ENCODE measurements at regions not wholly inside any gene's neighbourhood (a gene's known extent, or its start where the extent isn't known, plus 50 kb on each side); places are given as distances from the start of the nearest gene placed in this dataset.
"Not testable (repeated sequence)": the region's sequence is repeated elsewhere in the genome, so short reads cannot be mapped to it uniquely, and the experiment has no call there.

DNA sequence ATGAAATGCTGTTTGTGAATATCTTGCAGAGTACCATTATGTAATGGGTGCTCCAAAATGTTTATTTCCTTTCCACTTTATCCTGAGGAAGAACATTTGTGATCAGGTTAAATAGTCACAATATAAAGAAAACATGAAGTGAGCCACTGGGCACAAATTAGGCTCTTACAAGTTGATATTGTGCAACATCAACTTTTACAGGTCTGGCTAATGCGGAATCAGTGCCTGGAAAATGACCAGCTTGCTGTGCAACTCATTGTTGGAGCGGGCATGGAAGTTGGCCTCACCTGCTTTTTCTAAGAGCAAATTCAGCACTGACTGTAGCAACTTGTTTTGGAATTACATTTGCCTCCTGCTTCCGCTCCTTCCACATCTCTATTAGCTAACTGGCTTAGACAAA, 216.9 kb upstream of the PLPPR1 start:
- DNase-seq (ENCODE audit: low spot score): no peak

DNA sequence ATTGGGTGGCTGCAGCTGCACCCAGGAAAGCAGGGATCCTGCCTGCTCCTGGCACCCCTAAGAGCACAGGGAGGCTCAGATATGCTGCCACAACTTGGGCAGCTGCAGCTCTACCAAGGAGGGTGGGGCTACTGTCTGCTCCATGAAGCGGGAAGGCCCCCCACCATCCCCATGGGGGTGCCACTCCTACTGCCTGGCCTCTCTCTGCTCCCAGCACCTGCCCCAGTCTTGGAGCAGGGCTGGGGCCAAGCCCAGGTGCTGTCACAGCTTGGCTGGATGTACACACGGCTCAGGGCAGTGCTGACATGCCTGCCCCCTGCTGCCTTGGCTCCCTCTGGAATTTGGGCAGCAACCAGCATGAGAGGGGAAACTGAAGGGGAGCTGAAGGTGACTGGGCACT, 214.7 kb upstream of the PLPPR1 start:
- DNase-seq (ENCODE audit: low spot score): no peak

DNA sequence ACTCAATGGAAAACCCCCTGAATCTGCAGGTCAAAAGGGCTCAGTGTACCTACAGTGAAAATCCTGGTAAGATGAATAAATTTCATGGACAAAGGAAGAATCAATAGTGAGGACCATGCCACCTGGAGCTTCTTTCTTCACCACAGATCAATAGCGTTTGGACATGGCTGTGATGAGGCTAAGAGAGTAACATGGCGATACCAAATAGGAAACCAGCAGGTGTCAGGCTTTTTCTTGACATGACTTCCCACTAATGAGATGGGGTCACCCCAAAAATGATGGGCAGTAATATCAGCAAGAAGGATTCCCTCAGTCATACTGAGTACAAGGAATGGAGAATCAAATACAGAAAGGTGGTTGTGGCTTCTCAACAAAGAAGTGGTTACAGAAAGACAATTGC, 208.5 kb upstream of the PLPPR1 start:
- no peak for DNase-seq (ENCODE audit: low spot score)

DNA sequence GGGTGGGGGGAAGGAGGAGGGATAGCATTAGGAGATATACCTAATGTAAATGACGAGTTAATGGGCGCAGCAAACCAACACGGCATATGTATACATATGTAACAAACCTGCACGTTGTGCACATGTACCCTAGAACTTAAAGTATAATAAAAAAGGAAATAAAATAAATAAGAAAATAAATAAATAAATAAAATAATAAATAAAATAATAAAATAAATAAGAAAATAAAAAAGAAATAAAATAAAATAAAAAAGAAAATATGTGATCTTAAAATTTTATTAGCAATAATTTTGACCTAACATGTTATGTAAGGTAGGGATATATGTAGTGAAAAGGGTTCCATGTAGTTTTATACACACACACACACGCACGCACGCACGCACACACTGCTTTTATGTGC, 195.5 kb upstream of the PLPPR1 start:
- not testable (repeated sequence) for DNase-seq (ENCODE audit: low spot score)

DNA sequence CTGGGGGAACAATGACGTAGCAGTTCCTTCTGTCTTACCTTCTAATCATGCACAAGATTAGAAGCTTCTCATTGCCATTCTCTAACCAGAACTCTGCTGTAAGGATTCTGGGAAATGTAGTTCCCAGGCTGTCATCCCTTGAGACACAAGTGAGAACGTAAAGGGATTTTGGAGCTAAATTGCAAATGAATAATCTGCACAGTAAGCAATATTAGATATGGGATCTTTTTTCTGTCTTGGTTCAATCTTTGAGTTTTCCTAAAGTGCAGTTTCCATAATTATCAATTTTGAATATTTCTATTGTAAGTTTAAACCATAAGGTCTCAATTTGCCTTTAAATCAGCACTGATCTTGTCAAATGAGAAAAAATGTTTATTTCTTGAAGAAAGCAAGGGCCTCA, 189.7 kb upstream of the PLPPR1 start:
- no peak for DNase-seq (ENCODE audit: low spot score)

DNA sequence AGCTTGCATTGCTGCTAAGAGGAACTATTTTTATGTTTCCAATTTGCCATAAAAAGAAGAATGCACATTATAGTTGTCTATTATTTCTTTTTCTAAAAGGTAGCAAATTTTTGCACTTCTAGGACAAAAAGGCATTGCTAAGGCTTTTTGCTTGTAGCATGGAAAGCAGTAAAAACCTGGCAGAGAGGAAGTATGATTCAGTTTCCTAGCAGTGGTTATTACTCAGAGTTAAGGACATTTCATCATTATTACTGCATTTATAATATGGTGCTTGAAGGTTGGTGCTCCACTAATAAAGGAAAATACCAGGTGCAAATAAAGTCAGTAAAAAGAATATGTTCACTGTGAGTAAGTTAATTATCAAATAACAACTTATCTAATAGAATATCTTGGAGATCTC, 179.8 kb upstream of the PLPPR1 start:
- DNase-seq (ENCODE audit: low spot score): no peak

DNA sequence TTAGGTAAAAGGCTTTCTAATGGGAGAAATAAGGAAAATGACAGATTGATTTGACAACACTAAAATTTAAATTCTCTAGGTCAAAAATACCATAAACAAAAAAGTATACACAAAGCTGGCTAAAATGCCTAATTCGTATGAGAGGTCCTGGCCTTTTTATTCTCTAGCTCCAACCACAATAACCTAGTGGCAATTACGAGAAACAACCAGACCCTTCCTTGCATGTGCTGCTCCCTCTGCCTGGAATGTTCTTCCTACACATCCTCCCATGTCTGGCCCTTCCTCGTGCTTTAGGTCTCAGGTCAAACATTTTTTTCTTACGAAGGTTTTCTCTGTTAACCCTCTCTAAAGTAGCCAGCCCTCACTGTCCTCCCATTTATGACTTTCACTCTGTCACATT, 176.4 kb upstream of the PLPPR1 start:
- no peak for DNase-seq (ENCODE audit: low spot score)

DNA sequence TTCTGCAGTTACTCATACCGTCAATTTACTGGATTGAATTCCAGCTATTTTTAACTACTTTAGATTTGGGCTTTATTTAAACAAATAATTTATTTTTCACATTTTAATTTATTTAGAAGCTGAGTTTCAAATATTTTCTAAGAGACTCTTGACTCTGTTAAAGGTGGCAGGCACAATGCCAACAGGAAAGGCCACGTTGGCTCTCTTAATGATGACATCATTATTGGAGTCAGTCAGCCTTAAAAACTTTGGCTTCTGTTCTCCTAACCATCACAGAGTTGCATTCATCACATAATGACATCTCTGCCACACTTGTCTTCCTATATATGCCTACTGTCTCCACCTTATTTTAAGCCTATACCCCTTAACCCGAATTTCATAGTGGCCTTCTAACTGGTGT, 172.3 kb upstream of the PLPPR1 start:
- no peak for DNase-seq (ENCODE audit: low spot score)

DNA sequence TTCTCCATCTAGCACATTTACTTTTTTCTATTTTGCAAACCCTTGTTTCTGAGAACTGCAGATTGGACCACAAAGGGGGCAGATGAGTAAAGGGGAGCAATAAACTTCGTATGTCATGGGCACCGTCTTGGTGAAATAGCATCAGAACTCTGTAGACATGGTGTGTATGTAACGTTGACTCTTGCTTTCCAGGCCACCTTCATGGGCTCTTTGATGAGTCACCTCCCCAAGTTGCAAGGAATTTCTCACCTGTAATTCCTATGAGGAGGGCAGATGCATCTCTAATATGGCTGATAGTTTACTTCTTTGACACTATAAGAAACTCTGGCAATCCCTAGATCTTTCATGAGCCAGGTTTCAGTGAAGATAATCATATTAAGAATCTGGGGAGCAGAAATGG, 163.4 kb upstream of the PLPPR1 start:
- no peak for DNase-seq (ENCODE audit: low spot score)

DNA sequence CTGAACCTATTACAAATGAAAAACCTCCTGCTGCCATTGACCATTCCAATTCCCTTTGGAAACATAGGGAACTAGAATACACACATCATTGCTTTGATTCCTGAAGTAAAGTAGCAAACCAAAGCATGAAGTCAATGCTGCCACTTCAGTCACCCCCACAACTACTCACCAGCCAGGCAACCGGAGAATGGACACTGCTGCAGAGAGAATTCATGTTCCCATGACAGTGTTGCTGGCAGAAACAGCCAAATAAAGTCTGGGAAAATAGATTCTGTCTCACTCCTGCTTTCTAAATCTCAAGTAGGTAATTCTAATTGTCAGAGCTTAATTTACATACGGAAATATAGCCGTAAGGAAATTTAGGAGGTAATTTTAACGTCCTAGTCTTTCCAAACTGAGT, 162.9 kb upstream of the PLPPR1 start:
- no peak for DNase-seq (ENCODE audit: low spot score)

DNA sequence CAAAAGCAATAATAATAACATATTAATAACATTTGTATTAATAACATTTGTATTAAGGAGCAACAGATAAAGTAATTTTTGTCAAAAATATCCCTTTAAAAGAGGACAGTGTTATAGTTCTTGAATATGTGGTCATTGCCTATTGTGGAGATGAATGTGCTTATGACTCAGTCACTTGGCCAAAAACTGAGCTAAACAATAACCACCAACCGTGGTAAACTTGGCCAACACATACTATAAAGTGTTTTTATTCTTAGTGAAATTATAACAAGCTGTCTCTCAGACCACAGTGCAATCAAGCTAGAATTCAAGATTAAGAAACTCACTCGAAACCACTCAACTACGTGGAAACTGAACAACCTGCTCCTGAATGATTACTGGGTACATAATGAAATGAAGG, 159.2 kb upstream of the PLPPR1 start:
- no peak for DNase-seq (ENCODE audit: low spot score)

DNA sequence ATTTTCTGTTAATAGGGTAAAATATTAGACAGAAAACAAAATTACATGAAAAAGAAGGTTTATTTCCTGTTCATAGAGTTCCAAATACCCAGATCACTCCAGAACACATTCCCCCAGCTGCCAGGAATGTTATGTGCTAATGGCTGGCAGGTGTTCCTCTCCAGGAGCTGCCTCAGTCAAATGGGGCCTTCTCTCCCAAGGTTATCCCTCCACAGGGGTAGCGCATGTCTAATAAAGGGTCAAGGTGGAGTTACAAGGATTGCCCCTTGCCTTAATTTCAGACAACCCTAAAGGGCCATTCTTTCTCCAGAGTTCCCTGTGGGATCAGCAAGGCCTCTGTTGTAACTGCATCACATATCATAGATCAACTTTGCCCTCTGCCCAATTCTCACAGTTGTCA, 148.6 kb upstream of the PLPPR1 start:
- no peak for DNase-seq (ENCODE audit: low spot score)

DNA sequence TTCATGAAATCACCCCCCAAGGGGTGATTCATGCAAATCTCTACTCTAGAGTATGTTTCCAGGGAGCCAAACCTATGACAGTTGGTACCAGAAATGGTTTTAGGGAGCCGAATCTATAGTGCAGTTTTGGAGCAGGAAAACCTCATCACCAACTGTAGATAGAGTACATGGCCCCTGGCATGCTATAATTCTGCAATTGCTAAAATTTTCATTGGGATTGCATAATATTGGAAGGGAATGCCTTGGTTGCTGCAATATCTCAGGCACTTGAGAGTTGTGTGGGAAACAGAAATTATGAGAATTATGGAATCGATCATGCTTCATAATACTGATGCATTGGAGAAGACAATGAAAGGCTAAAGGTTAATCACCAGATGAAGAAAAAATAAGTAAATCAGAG, 148.2 kb upstream of the PLPPR1 start:
- no peak for DNase-seq (ENCODE audit: low spot score)

DNA sequence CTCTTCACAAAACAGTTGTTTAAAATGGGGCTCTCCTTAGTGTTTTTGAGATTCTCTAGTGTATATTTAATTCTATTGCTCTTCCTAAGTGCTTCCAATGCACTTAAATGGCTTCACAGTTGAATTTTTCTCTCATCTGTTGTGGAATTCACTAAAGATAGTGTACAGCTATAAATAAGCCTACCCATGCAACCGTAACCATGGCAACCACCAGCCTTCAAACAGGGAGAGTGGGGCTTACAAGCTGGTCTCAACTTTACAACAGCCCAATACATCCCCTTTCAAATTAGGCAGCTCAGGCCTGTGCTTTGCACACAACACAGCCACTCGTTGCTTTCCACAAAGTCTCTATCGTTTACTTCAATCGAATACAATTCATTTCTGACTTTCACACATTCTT, 144.0 kb upstream of the PLPPR1 start:
- DNase-seq (ENCODE audit: low spot score): no peak

DNA sequence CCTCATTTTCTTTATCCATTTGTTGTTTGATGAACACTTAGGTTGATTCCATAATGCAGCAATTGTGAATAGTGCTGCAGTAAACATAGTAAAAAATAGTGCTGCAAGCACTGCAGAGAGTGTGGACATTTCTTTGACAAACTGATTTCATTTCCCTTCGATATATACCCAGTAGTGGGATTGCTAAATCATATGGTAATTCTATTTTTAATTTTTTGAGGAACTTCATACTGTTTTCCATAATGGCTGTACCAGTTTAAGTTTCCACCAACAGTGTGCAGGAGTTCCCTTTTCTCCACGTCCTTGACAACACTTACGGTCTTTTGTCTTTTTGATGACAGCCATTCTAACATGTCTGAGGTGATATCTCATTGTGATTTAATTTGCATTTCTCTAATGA, 138.2 kb upstream of the PLPPR1 start:
- DNase-seq (ENCODE audit: low spot score): no peak

DNA sequence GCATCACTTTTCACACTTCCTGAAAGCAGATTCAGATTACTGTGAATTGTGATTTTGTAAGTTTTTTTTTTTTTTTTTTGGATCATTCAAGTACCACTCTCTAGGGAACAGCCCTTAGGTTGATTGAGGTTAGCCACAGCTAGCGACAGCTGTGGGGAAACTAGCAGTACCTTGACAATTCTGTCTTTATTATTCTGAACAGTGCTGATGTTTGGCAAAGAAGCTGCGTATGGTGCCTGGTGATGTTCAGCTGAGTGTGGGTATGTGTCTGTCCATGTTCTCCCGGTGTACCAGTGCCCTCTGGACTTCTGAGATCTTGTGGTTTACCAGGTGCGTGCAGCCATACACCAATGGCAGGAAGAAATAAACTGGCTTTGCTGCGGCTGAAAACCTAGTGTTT, 117.3 kb upstream of the PLPPR1 start:
- DNase-seq (ENCODE audit: low spot score): no peak

DNA sequence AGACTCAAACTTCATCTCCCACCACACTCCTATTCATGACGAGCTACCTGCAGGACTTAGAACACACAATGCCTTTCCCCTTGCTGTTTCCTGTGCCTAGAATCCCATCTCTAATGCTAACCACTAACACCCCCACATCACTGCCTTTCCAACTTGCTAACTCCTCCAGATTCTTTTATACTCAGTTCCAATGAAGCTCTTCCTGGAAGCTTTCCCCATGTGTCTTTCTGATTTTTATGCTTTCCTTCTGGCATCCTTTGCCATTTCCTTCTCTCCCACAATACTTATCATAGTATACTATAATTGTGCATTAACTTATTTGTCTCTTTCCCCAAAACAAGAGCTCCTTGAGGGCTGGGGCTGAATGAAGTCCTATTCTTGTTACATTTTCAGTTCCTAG, 115.3 kb upstream of the PLPPR1 start:
- DNase-seq (ENCODE audit: low spot score): no peak

DNA sequence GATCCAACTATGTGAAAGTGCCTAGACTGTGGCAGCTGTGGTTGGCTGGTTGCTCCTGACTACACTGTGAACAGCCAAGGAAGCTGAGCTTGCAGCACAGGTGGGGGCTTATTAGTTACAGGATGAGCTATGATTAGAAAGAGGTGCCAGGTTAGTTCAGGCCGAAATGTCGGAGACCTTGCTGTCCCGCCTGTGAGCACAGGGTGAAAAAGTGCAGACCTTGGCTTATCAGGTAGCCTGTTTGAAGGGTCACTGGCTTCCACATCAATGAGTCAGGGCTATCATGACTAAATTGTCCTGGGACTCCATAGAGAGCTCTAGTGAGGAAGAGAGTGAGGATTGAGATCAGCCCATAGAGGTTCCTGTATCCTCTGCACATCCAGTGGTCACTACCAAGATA, 114.3 kb upstream of the PLPPR1 start:
- DNase-seq (ENCODE audit: low spot score): no peak

DNA sequence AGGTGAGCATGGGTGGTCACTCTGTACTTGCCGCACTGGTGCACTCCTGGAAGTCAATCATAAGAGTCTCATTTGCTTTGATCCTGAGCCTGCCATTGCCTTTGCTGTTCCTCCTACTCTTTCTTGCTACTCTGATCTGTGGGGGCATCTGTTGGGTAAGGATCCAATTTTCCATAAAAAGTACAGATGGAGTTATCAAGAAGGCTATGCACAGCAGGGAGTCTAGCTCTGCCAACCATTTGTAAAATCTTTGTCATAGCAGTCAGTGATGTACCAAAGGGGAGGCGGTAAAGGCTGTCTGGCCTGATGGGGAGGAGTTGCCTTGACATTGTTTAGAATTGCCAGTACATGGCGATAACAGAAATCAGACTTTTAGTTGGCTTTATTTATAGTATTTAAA, 109.0 kb upstream of the PLPPR1 start:
- DNase-seq (ENCODE audit: low spot score): no peak

DNA sequence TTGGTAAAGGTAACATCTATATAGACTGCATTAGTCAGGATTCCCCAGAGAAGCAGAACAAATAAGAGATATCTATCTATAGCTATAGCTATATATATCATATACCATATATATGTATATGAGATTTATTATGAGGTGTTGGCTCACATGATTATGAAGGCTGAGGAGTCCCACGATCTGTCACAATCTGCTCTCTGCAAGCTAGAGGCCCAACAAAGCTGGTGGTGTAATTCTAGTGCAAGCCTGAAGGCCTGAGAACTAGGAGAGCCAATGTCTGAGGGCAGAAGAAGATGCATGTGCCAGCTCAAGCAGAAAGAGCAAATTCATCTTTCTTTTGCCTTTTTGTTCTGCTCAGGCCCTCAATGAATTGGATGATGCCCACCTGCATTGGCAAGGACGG, 102.2 kb upstream of the PLPPR1 start:
- DNase-seq (ENCODE audit: low spot score): no peak

DNA sequence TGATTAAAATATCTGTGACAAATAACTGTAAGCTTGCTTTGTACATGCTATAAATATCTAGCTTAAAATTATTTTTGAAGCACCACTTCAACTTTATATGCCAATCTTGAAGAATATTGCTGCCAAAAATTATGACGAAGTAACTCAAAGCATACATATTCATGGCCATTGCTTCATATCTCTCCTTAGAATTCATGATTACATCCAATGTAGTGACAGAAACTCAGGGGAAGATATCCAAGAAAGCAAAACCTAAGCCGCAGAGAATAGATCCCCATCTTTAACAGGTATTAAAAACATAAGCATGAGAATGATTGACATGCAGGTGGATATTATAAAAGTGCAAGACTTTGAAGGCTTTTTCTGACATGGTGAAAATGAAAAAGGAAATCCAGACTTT, 100.8 kb upstream of the PLPPR1 start:
- no peak for DNase-seq (ENCODE audit: low spot score)

DNA sequence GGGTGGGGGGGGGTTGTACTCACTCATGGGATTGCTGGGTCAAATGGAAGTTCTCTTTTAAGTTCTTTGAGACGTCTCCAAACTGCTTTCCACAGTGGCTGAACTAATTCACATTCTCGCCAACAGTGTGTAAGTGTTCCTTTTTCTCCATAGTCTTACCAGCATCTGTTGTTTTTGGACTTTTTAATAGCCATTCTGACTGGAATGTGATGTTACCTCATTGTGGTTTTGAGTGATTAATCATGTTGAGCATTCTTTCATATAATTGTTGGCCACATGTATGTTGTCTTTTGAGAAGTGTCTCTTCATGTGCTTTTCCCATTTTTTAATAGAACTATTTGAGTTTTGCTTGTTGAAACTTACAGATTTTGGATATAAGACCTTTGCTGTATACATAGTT, 94.9 kb upstream of the PLPPR1 start:
- no peak for DNase-seq (ENCODE audit: low spot score)

DNA sequence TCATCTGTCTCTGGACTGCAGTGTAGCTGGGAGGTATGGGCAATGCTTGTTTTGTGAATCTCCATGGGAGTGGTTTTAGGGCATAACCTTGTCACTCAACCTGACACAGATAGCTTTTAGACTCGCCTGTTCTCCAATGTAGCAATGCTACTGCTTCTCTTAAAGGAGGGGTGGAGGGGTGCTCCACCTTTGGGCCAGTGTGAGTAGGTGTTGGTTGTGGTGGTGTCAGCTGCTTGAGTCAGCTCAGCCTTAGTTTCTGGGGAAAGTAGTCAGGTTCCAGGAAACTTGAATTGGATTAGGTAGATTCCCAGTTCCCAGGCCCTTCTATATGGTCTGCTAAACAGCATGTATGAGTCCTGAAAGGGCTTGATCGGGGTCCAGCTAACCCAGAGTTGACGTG, 91.1 kb upstream of the PLPPR1 start:
- DNase-seq (ENCODE audit: low spot score): no peak

DNA sequence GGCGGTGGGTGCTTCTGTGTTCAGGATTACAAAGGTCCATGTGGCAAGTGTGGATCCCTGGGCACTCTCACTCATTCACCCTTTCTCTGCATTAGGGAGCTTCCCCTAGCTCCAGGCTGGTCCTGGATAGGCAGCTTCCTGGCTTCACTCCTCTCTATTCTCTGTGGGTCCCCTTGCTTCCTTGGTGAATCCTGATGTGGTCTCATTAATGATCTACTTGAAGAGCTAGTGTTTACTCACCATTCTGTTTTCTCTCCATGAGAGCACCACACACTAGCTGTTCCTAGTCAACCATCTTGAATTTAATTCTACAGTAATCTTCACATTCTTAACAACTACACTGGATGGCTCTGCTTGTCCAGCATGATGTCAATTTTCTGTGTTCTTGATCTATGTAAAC, 90.0 kb upstream of the PLPPR1 start:
- no peak for DNase-seq (ENCODE audit: low spot score)

DNA sequence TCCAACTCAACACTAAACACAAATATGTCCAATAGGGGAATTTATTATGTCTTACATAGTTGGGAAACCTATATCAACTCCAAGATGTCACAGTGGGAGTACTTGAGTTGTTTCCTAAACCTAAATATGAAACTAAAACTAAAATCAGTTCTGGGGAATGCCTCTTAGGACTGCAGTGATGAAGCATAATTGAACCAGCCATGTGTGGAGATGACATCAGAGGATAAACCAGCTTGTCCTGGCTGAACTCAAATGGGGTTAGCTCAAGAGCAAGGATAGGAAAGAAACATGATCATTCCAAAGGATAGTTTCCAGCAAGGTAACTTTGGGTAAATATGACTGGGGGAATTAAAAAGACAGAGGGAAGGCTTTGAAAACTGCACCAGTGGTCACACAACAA, 88.9 kb upstream of the PLPPR1 start:
- DNase-seq (ENCODE audit: low spot score): no peak

DNA sequence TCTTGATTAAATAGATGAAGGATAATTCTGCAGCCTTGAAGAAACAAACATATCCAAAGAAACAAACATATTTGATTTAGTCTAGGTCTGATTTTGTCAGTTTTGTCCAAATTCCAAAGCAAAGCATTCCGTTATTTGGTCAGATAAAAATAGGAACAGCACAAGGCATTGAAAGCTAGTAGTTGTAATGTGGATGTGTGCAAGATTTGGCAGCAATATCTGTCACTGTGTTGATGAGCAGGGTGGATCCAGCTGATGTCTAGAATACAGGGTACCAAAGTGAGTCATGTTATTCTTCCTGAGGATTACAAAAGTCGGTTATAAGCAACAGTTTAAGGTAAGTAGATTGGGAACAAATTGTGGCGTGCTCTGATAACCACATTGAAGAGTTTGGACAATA, 69.3 kb upstream of the PLPPR1 start:
- no peak for DNase-seq (ENCODE audit: low spot score)
